KBM-7 (cell line): ENCODE measurements at regions not wholly inside any gene's neighbourhood (a gene's known extent, or its start where the extent isn't known, plus 50 kb on each side); places are given as distances from the start of the nearest gene placed in this dataset.
A peak's percentile ranks its signal among the peaks of the same experiment; 100 is the strongest.

Experiments used
- DNase-seq: peaks from one replicate; pipeline ENCODE4 v3.0.0-alpha.2; 2015
- in situ Hi-C: fragments of 300-500 bp; cut with MboI; formaldehyde crosslinking; loops from 2 replicates; pipeline ENCODE4 v1.14.3; 2020; ENCODE audit warnings: low sequenced_read_pairs, low pct_unique_long_range_greater_than_20kb, mixed read lengths

DNA sequence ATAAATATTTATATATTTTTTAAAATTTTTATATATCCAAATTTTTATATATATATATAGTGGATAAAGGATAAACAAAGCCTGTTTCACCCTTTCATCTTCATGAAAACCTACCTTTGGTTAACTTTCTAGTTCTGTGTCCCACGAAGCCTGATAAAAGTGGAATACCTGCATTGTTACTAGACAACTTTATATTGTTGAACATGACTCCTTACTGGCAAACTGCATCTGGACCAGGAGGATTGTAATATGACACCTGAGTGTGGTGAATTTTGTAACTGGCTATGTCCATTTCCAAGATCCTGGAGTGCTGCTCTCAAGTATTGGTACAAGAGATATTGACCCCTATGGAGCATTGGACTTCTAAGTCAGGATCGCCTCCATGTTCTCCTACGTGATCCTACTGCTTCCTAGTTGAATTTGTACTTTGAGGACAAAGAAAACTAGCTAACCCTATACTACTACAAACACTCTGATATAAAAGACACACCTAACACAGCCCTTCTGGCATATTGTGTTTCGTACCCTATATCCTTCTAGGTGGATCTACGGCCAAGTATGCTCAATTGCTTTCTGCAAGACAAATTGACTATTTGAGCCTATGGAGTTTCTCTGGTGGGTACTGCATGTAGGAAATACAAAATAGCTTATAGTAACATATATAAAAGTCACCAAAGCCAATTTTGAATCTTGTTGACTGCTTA lies 61.3 kb upstream of the PRRG1 start:
- in situ Hi-C loops: no loop called here
- peak; percentile 58 for DNase-seq

DNA sequence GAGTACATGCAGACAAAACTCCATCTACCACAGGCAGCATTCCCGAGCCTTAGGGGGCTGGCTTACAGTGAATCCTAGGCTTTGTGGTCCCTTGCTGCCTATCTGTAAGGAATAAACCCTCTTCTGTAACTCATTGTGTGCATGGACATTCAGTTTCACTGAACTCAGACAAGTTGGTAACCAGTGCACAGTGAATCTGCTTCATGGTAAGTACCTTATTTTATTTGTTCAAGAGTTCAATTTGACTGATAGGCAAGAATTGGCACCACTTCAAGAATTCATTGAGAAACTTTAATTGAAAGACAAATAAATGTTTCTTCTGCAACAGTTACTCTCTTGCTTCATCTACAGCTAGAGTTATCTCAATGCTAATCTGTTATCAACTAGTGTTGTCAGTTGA lies 57.2 kb upstream of the PRRG1 start:
- no peak for DNase-seq
- in situ Hi-C loops: no loop called here
